SK-N-SH treated with all-trans-retinoic acid at 6 μM for 48 hours (cell line): ENCODE measurements at regions not wholly inside any gene's neighbourhood (a gene's known extent, or its start where the extent isn't known, plus 50 kb on each side); places are given as distances from the start of the nearest gene placed in this dataset.
A peak's percentile ranks its signal among the peaks of the same experiment; 100 is the strongest.

Source experiments
- ATAC-seq: fragments of 200-7000 bp; cut with Tn5 transposase; 3 replicates; pipeline ENCODE4 v1.9.1; 2020; ENCODE audit warnings: mild to moderate bottlenecking, moderate library complexity
- ARNTL ChIP-seq: fragments of 450-650 bp; formaldehyde crosslinking; IDR thresholded peaks from 2 replicates; pipeline ENCODE4 v1.5.0; 2020; ENCODE audit warnings: low read depth, mild to moderate bottlenecking, moderate library complexity, borderline replicate concordance
- BACH2 ChIP-seq: fragments of 250-450 bp; sonication (Bioruptor Pico); IDR thresholded peaks from 2 replicates; pipeline ENCODE4 v1.9.0; 2021; ENCODE audit warnings: mild to moderate bottlenecking, borderline replicate concordance
- CSRNP3 ChIP-seq: fragments of 250-450 bp; sonication (Bioruptor Pico); IDR thresholded peaks from 2 replicates; pipeline ENCODE4 v1.5.1; 2021; ENCODE audit warnings: mild to moderate bottlenecking, moderate library complexity
- ESRRG ChIP-seq: fragments of 250-450 bp; sonication (Bioruptor Pico); IDR thresholded peaks from 2 replicates; pipeline ENCODE4 v1.6.1; 2021; ENCODE audit warnings: mild to moderate bottlenecking
- GLIS3 ChIP-seq: fragments of 250-450 bp; sonication (Bioruptor Pico); IDR thresholded peaks from 2 replicates; pipeline ENCODE4 v1.5.0; 2020; ENCODE audit warnings: mild to moderate bottlenecking, moderate library complexity
- ISL1 ChIP-seq: fragments of 250-450 bp; sonication (Bioruptor Pico); IDR thresholded peaks from 2 replicates; pipeline ENCODE4 v2.1.2; 2022; ENCODE audit warnings: mild to moderate bottlenecking, moderate library complexity
- OSR1 ChIP-seq: fragments of 250-450 bp; sonication (Bioruptor Pico); IDR thresholded peaks from 2 replicates; pipeline ENCODE4 v1.8.0; 2022; ENCODE audit warnings: moderate library complexity, mild to moderate bottlenecking, inconsistent platforms
- PATZ1 ChIP-seq: fragments of 250-450 bp; sonication (Bioruptor Pico); IDR thresholded peaks from 2 replicates; pipeline ENCODE4 v1.8.0; 2020; ENCODE audit warnings: mild to moderate bottlenecking, moderate library complexity, borderline replicate concordance
- POU6F1 ChIP-seq: fragments of 250-450 bp; sonication (Bioruptor Pico); IDR thresholded peaks from 2 replicates; pipeline ENCODE4 v1.8.0; 2021; ENCODE audit warnings: low read depth, mild to moderate bottlenecking, moderate library complexity, borderline replicate concordance
- PPARA ChIP-seq: fragments of 250-450 bp; sonication (Bioruptor Pico); IDR thresholded peaks from 2 replicates; pipeline ENCODE4 v1.5.0; 2020; ENCODE audit warnings: mild to moderate bottlenecking, borderline replicate concordance
- RARB ChIP-seq: fragments of 250-450 bp; sonication (Bioruptor Pico); IDR thresholded peaks from 2 replicates; pipeline ENCODE4 v1.8.0; 2021; ENCODE audit warnings: mild to moderate bottlenecking, moderate library complexity
- SNAI2 ChIP-seq: fragments of 250-450 bp; sonication (Bioruptor Pico); IDR thresholded peaks from 2 replicates; pipeline ENCODE4 v1.5.0; 2020; ENCODE audit warnings: mild to moderate bottlenecking, moderate library complexity
- TCF4 ChIP-seq: fragments of 250-450 bp; sonication (Bioruptor Pico); IDR thresholded peaks from 2 replicates; pipeline ENCODE4 v1.8.0; 2021; ENCODE audit warnings: mild to moderate bottlenecking, moderate library complexity, borderline replicate concordance
- TOX ChIP-seq: fragments of 250-450 bp; sonication (Bioruptor Pico); IDR thresholded peaks from 2 replicates; pipeline ENCODE4 v1.8.0; 2021; ENCODE audit warnings: mild to moderate bottlenecking, moderate library complexity, borderline replicate concordance
- TSHZ2 ChIP-seq: fragments of 250-450 bp; sonication (Bioruptor Pico); IDR thresholded peaks from 2 replicates; pipeline ENCODE4 v1.5.0; 2020; ENCODE audit warnings: mild to moderate bottlenecking, moderate library complexity
- ZC3H10 ChIP-seq: fragments of 250-450 bp; sonication (Bioruptor Pico); IDR thresholded peaks from 2 replicates; pipeline ENCODE4 v1.5.1; 2021; ENCODE audit warnings: mild to moderate bottlenecking, moderate library complexity
- ZFP3 ChIP-seq: fragments of 250-450 bp; sonication (Bioruptor Pico); IDR thresholded peaks from 2 replicates; pipeline ENCODE4 v1.5.0; 2020; ENCODE audit warnings: mild to moderate bottlenecking, moderate library complexity
- ZFP30 ChIP-seq: fragments of 450-650 bp; formaldehyde crosslinking; IDR thresholded peaks from 2 replicates; pipeline ENCODE4 v1.5.0; 2022; ENCODE audit warnings: mild to moderate bottlenecking, moderate library complexity
- ZNF70 ChIP-seq: fragments of 450-650 bp; formaldehyde crosslinking; IDR thresholded peaks from 2 replicates; pipeline ENCODE4 v1.5.0; 2020; ENCODE audit warnings: mild to moderate bottlenecking, moderate library complexity
- ZNF8 ChIP-seq: fragments of 450-650 bp; formaldehyde crosslinking; IDR thresholded peaks from 2 replicates; pipeline ENCODE4 v1.5.0; 2020; ENCODE audit warnings: mild to moderate bottlenecking, moderate library complexity
- TF ChIP-seq, protein P1 (sequence below): fragments of 250-450 bp; sonication (Bioruptor Pico); IDR thresholded peaks from 2 replicates; pipeline ENCODE4 v1.5.1; 2020; ENCODE audit warnings: low read depth, mild to moderate bottlenecking, moderate library complexity

- no peak for ATAC-seq
- TF ChIP-seq ZFP30 (CRISPR knock-in tag): no peak
- TF ChIP-seq PPARA: no peak
- no peak for TF ChIP-seq ISL1 (CRISPR knock-in tag)
- no peak for TF ChIP-seq GLIS3
- TF ChIP-seq ZFP3 (CRISPR knock-in tag): no peak
- TF ChIP-seq POU6F1 (CRISPR knock-in tag): no peak
- no peak for TF ChIP-seq TCF4
- TF ChIP-seq TSHZ2: no peak
- TF ChIP-seq ZC3H10 (CRISPR knock-in tag): no peak
- no peak for TF ChIP-seq SNAI2
- TF ChIP-seq OSR1: no peak
- TF ChIP-seq BACH2 (CRISPR knock-in tag): no peak
- no peak for TF ChIP-seq ARNTL (CRISPR knock-in tag)
- TF ChIP-seq ZNF70 (CRISPR knock-in tag): no peak
- no peak for TF ChIP-seq TOX
- no peak for TF ChIP-seq RARB (CRISPR knock-in tag)
- TF ChIP-seq CSRNP3: no peak
Measured at GRCh38 chr7:93039786-93040185, 78.0 kb downstream of the SAMD9 start.

DNA sequence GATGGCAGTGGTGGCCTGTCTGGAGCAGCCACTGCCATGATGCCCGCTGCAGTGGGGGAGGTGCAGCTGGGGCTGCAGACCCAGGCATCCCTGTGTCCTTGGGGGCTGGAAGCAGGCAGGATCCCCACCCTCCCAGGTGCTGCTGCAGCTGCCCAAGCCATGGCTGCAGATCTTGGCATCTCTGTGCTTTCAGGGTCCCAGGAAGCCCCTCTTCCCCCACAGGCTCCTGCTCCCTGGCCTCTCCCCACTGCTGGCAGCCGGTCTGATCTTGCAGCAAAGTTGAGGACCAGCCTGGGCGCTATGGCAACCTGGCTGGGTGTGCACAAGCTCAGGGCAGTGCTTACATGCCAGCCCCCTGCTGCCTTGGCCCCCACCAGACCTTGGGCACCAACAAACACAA is 78.5 kb downstream of the SAMD9 start:
- TF ChIP-seq ZC3H10 (CRISPR knock-in tag): no peak
- TF ChIP-seq ESRRG (CRISPR knock-in tag): no peak
- TF ChIP-seq RARB (CRISPR knock-in tag): no peak
- no peak for TF ChIP-seq ARNTL (CRISPR knock-in tag)
- TF ChIP-seq BACH2 (CRISPR knock-in tag): no peak
- no peak for TF ChIP-seq ZNF70 (CRISPR knock-in tag)

DNA sequence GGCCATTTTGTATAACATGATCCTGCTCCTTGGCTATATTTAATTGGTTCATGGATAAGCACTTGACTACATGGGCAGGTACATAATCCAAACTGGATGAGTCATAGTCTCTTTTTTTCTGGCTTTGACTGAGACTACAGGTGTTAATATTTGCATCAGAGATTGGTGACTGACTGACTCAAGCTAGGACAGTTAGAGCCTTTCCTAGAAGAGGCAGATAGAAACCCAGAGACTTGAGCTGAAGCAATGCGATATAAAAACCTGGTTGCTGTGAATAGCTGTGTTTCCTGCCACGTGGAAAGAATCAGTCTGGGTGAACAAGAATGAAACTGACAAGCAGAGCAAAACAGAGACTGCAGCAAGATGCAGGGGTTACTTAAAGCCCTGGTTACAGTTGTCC is 81.0 kb downstream of the SAMD9 start:
- peak; percentile 93 for ATAC-seq

More for the DNA sequence above, 78.5 kb downstream of the SAMD9 start:
- no peak for ATAC-seq

More for the DNA sequence above, 81.0 kb downstream of the SAMD9 start:
- TF ChIP-seq TCF4: no peak
- no peak for TF ChIP-seq ESRRG (CRISPR knock-in tag)
- no peak for TF ChIP-seq CSRNP3
- no peak for TF ChIP-seq POU6F1 (CRISPR knock-in tag)
- TF ChIP-seq PPARA: no peak
- no peak for TF ChIP-seq ZFP30 (CRISPR knock-in tag)
- no peak for TF ChIP-seq GLIS3
- TF ChIP-seq PATZ1 (CRISPR knock-in tag): no peak
- no peak for TF ChIP-seq ZNF70 (CRISPR knock-in tag)
- TF ChIP-seq ZC3H10 (CRISPR knock-in tag): no peak
- no peak for TF ChIP-seq BACH2 (CRISPR knock-in tag)
- TF ChIP-seq ZNF8 (CRISPR knock-in tag): no peak
- TF ChIP-seq, protein P1, sequence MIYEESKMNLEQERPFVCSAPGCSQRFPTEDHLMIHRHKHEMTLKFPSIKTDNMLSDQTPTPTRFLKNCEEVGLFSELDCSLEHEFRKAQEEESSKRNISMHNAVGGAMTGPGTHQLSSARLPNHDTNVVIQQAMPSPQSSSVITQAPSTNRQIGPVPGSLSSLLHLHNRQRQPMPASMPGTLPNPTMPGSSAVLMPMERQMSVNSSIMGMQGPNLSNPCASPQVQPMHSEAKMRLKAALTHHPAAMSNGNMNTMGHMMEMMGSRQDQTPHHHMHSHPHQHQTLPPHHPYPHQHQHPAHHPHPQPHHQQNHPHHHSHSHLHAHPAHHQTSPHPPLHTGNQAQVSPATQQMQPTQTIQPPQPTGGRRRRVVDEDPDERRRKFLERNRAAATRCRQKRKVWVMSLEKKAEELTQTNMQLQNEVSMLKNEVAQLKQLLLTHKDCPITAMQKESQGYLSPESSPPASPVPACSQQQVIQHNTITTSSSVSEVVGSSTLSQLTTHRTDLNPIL (CRISPR knock-in tag): no peak
- TF ChIP-seq RARB (CRISPR knock-in tag): no peak
- TF ChIP-seq ZFP3 (CRISPR knock-in tag): no peak
- TF ChIP-seq TSHZ2: no peak
- TF ChIP-seq TOX: no peak
- TF ChIP-seq SNAI2: no peak
- TF ChIP-seq OSR1: no peak
